CD4-positive, alpha-beta T cell (primary cell): ENCODE measurements at regions not wholly inside any gene's neighbourhood (a gene's known extent, or its start where the extent isn't known, plus 50 kb on each side); places are given as distances from the start of the nearest gene placed in this dataset.

Source experiments
- ATAC-seq: fragments of 200-7000 bp; cut with Tn5 transposase; one replicate; pipeline ENCODE4 v1.10.0; 2022; ENCODE audit warnings: mild to moderate bottlenecking; ENCODE audit not compliant: poor library complexity
- CTCF ChIA-PET: fragments of 350-600 bp; sonication (Branson Sonifier 250); formaldehyde crosslinking; loops from one replicate; lab custom pipeline; 2021; ENCODE audit warnings: antibody characterized with exemption, inconsistent platforms; lab: Charles Lee
- POLR2A ChIA-PET: fragments of 350-600 bp; sonication (Branson Sonifier 250); formaldehyde crosslinking; loops from one replicate; lab custom pipeline; 2021; ENCODE audit warnings: antibody characterized with exemption, inconsistent platforms; lab: Charles Lee
- DNase-seq, 14 experiments: peaks; one replicate each; pipeline ENCODE4 v3.0.0-alpha.2; 2013 to 2020; ENCODE audit warnings: mixed read lengths in 2 of 14
- H3K27ac ChIP-seq, 2 donors: one replicate each; pipeline versions ENCODE4 v1.5.1 to v1.7.0; 2013; ENCODE audit warnings: low read length in 2 of 2, low read depth in 1 of 2, mild to moderate bottlenecking in 1 of 2
- H3K27me3 ChIP-seq, 2 experiments: 1 replicate in 1 of 2; 2 replicates in 1 of 2; pipeline versions ENCODE4 v1.6.1 to v1.7.0; 2013; ENCODE audit warnings: low read length in 2 of 2, control low read depth in 1 of 2, mild to moderate bottlenecking in 1 of 2, moderate library complexity in 1 of 2; ENCODE audit not compliant: insufficient read depth in 2 of 2, control insufficient read depth in 1 of 2
- H3K36me3 ChIP-seq: one replicate; pipeline ENCODE4 v1.6.1; 2013; ENCODE audit warnings: low read length, control low read depth; ENCODE audit not compliant: insufficient read depth
- H3K4me1 ChIP-seq: one replicate; pipeline ENCODE4 v1.6.1; 2013; ENCODE audit warnings: low read length, control low read depth; ENCODE audit not compliant: insufficient read depth
- H3K4me3 ChIP-seq: one replicate; pipeline ENCODE4 v1.5.1; 2013; ENCODE audit warnings: mild to moderate bottlenecking, low read length, moderate library complexity
- H3K9me3 ChIP-seq, 2 experiments: 1 replicate in 1 of 2; 2 replicates in 1 of 2; pipeline versions ENCODE4 v1.6.1 to v1.7.0; 2013; ENCODE audit warnings: low read length in 2 of 2, mild to moderate bottlenecking in 2 of 2, control low read depth in 1 of 2, moderate library complexity in 1 of 2; ENCODE audit not compliant: control insufficient read depth in 1 of 2, insufficient read depth in 1 of 2
- H3K27ac Mint-ChIP-seq: one replicate; pipeline ENCODE4 v1.8.0; 2020; ENCODE audit warnings: mixed read lengths
- H3K27me3 Mint-ChIP-seq: one replicate; pipeline ENCODE4 v1.8.0; 2021; ENCODE audit warnings: mixed read lengths
- H3K36me3 Mint-ChIP-seq: one replicate; pipeline ENCODE4 v1.8.0; 2021; ENCODE audit warnings: low read depth, mixed read lengths
- H3K4me1 Mint-ChIP-seq: one replicate; pipeline ENCODE4 v1.8.0; 2021; ENCODE audit warnings: low read depth, mixed read lengths
- H3K4me3 Mint-ChIP-seq: one replicate; pipeline ENCODE4 v1.8.0; 2020; ENCODE audit warnings: mild to moderate bottlenecking, mixed read lengths
- H3K9me3 Mint-ChIP-seq: one replicate; pipeline ENCODE4 v1.8.0; 2020; ENCODE audit warnings: mixed read lengths
- CTCF ChIP-seq: fragments of 200-600 bp; IDR thresholded peaks from one replicate; pipeline ENCODE4 v1.8.0; 2022; ENCODE audit warnings: antibody characterized with exemption, mild to moderate bottlenecking
- intact Hi-C, 2 experiments: fragments of 100-400 bp; cut with DNase I in 1 of 2; cut with micrococcal nuclease in 1 of 2; formaldehyde crosslinking; loops; one replicate each; pipeline versions ENCODE4 v1.15.1 to v1.9.0; 2023 to 2025; cut with DNase I, micrococcal nuclease

- H3K27me3 ChIP-seq = no peaks in the 10 kb centered on the region
- no peaks in the 10 kb centered on the region for H3K36me3 ChIP-seq
- no peak overlapping the region for H3K27ac ChIP-seq
- intact Hi-C loops = no loop called here
- ChIA-PET POLR2A (no interaction called here), CTCF (no interaction called here)
- no peak overlapping the region for H3K4me3 ChIP-seq
- H3K4me1 Mint-ChIP-seq = no peaks in the 10 kb centered on the region
- no peak for DNase-seq
- H3K27ac Mint-ChIP-seq = no peak overlapping the region
- peaks cover 22% of the 10 kb centered on the region for H3K9me3 Mint-ChIP-seq
- H3K9me3 ChIP-seq = peaks cover 9 to 16% of the 10 kb centered on the region in 2 experiments
- H3K4me1 ChIP-seq = no peaks in the 10 kb centered on the region
- H3K36me3 Mint-ChIP-seq = peaks cover 5% of the 10 kb centered on the region
- TF ChIP-seq CTCF = no peak
- no peaks in the 10 kb centered on the region for H3K27me3 Mint-ChIP-seq
- no peak for ATAC-seq
- H3K4me3 Mint-ChIP-seq = no peak overlapping the region
Measured at GRCh38 chr16:35325936-35326335, 1866.5 kb downstream of the TP53TG3F start.

- Histone ChIP-seq H3K27me3 (no peaks in the 10 kb centered on the region), H3K36me3 (no peaks in the 10 kb centered on the region), H3K27ac (no peak overlapping the region), H3K4me1 (no peaks in the 10 kb centered on the region), H3K9me3 (peaks cover 9 to 23% of the 10 kb centered on the region in 2 experiments), H3K4me3 (no peak overlapping the region)
- intact Hi-C loops = no loop called here
- DNase-seq (no peak), ATAC-seq (no peak)
- Mint-ChIP-seq H3K4me1 (no peaks in the 10 kb centered on the region), H3K4me3 (no peak overlapping the region), H3K9me3 (peaks cover 12% of the 10 kb centered on the region), H3K27ac (no peak overlapping the region), H3K27me3 (no peaks in the 10 kb centered on the region), H3K36me3 (no peaks in the 10 kb centered on the region)
- TF ChIP-seq CTCF = no peak
- CTCF ChIA-PET = no interaction called here
- POLR2A ChIA-PET = no interaction called here
Measured at GRCh38 chr16:35339337-35339736, 1879.9 kb downstream of the TP53TG3F start.

GRCh38 chr16:35342012-35342411 lies 1882.6 kb downstream of the TP53TG3F start:
- Mint-ChIP-seq H3K27me3 (no peaks in the 10 kb centered on the region), H3K4me1 (no peaks in the 10 kb centered on the region), H3K9me3 (peaks cover 9% of the 10 kb centered on the region), H3K4me3 (no peak overlapping the region), H3K36me3 (no peaks in the 10 kb centered on the region), H3K27ac (no peak overlapping the region)
- POLR2A ChIA-PET = no interaction called here
- H3K4me3 ChIP-seq = no peak overlapping the region
- no peaks in the 10 kb centered on the region for H3K27me3 ChIP-seq
- H3K27ac ChIP-seq = no peak overlapping the region
- CTCF ChIA-PET = no interaction called here
- intact Hi-C loops = no loop called here
- no peaks in the 10 kb centered on the region for H3K36me3 ChIP-seq
- H3K4me1 ChIP-seq = no peaks in the 10 kb centered on the region
- no peak for TF ChIP-seq CTCF
- ATAC-seq (no peak), DNase-seq (no peak)
- H3K9me3 ChIP-seq = peaks cover 13% of the 10 kb centered on the region in 2 experiments
